ENCODE measurements at regions not wholly inside any gene's neighbourhood (a gene's known extent, or its start where the extent isn't known, plus 50 kb on each side); places are given as distances from the start of the nearest gene placed in this dataset.

- DNase-seq: no peak
Measured at GRCh38 chr2:157933160-157933920, 57.2 kb upstream of the ACVR1 start.

DNA sequence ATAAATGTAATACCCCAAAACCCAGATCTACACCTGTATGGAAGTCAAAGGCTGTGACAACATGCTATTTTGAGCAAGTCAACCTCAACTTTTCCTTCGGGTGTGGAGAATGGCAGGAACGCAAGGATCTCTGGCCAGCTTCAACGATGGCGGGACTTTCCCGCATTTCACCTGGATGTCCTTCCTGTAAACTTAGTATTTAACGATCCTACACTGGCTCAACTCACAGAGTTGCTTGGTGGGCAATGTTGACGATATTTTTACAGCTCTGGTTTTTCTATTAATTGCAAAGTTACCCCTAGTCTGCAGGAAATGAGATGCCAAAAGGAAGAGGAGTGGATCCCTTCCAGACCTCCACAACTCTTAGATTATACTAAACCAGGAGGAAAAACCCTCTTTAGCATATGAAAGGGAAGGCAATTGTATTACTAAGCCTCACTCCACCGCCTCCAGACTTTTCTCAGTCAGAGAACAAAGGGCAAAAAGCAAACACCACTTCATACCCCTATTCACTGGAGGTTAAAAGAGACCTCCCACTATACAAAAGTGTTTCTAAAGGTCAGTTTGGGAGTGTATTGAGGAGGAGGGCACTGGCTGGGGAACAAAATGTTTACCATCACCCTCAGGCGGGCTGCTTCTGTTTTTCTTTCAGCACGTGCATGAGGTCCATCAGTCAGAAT, 56.5 kb upstream of the ACVR1 start:
- DNase-seq: no peak

- DNase-seq: no peak
Measured at GRCh38 chr2:157931542-157931941, 55.4 kb upstream of the ACVR1 start.

DNA sequence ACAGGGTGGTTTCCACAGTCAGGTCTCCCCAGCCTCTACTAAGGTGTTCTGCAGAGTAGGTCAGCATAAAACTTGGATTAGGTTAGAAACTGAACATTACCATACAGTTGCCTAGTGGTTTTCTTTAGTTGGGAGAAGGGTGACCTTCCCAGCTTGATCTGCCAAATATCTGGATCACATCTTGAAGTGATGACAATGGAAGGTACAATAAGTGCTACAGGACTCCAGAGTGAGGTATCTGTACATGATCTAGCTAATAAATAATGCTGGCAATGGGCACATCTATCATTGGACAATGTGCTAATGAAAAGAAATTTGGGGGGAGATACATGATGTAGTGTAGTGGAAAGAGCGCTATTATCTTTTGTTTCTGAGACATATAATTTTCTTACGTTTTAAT, 54.6 kb upstream of the ACVR1 start:
- no peak for DNase-seq

DNA sequence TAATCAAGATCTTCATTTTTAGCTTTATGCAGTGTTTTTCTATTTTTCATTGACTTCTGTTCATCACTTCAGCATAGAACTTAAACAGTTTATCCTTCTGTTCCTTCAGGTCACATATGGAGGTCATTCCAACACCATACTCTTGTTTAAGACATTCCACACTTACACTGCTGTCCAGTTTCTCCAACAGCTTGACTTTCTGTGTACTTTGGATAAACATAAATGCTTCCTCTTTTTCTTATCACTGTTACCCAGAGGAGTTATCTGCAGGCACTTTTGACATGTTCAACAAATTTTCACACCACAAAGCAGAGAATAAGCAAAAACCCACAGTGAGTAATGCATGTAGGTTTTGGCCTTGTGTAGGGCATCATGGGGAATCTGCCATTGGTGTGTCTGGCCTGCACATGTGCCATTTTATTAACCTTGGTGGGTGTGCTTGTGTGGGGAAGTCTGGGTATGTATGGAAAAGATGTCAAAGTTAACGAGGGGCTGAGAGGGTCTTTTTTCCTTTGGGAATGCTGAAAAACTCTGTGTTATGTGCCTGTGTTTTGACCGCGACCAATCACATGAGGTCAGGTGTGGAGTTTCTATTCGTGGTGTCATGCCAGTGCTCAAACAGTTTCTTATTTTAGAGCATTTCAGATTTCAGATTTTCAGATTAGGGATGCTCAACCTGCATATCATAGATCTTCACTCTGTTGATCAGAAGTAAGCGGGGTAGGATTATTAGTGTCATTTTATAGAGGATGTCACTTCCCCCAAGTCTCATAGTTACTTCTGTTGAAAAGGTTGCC, 53.9 kb upstream of the ACVR1 start:
- no peak for DNase-seq

GRCh38 chr2:157928372-157928771, 52.2 kb upstream of the ACVR1 start:
- DNase-seq: no peak

DNA sequence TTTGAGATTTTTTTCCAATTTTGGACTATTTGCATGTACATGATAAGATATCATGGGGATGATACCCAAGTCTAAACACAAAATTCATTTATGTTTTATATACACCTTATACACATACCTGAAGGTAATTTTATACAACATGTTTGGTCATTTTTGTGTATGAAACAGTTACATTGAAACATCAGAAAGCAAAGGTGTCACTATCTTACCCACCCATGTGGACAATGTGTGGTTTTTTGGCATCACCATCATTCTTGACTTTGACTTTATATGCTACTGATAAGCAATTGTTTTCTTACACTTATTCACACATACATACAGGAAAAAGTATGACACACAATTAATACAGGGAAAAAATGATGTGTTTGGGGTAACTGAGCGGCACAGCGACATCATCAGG, 51.0 kb upstream of the ACVR1 start:
- DNase-seq: no peak

Data from fibroblast of skin of right biceps (primary cell).